Stimulated activated effector memory CD8-positive, alpha-beta T cell treated with anti-CD3 and anti-CD28 coated beads, Interleukin-12 subunit alpha, Interleukin-12 subunit beta, amount 100 ng/mL, for 72 hours (primary cell): ENCODE measurements at regions not wholly inside any gene's neighbourhood (a gene's known extent, or its start where the extent isn't known, plus 50 kb on each side); places are given as distances from the start of the nearest gene placed in this dataset.
A peak's percentile ranks its signal among the peaks of the same experiment; 100 is the strongest.

Source experiments
- ATAC-seq: fragments of 150-1000 bp; cut with Tn5 transposase; 2 replicates; pipeline ENCODE4 v1.10.0; 2021
- DNase-seq, 2 donors: peaks; one replicate each; pipeline ENCODE4 v3.0.0; 2021 to 2022; ENCODE audit warnings: low spot score in 2 of 2
- H3K27ac Mint-ChIP-seq: one replicate; pipeline ENCODE4 v1.8.0; 2022; ENCODE audit warnings: mild to moderate bottlenecking, mixed read lengths
- H3K36me3 Mint-ChIP-seq: one replicate; pipeline ENCODE4 v1.8.0; 2022; ENCODE audit warnings: mild to moderate bottlenecking, mixed read lengths
- H3K4me1 Mint-ChIP-seq: one replicate; pipeline ENCODE4 v1.8.0; 2022; ENCODE audit warnings: mixed read lengths
- H3K4me3 Mint-ChIP-seq: one replicate; pipeline ENCODE4 v1.8.0; 2022; ENCODE audit warnings: mild to moderate bottlenecking, mixed read lengths
- H3K9me3 Mint-ChIP-seq: one replicate; pipeline ENCODE4 v1.8.0; 2022; ENCODE audit warnings: mixed read lengths

GRCh38 chr2:6764968-6765723 lies 100.6 kb downstream of the CMPK2 start:
- H3K9me3 Mint-ChIP-seq: no peaks in the 10 kb centered on the region
- H3K4me1 Mint-ChIP-seq: no peaks in the 10 kb centered on the region
- H3K4me3 Mint-ChIP-seq: no peak overlapping the region
- H3K36me3 Mint-ChIP-seq: no peaks in the 10 kb centered on the region
- ATAC-seq (no peak), DNase-seq (no peak)
- no peak overlapping the region for H3K27ac Mint-ChIP-seq

GRCh38 chr2:6769346-6769745 lies 96.4 kb downstream of the CMPK2 start:
- DNase-seq (no peak), ATAC-seq (no peak)
- Mint-ChIP-seq H3K4me1 (peaks cover 7% of the 10 kb centered on the region), H3K27ac (no peak overlapping the region), H3K4me3 (no peak overlapping the region), H3K36me3 (no peaks in the 10 kb centered on the region), H3K9me3 (no peaks in the 10 kb centered on the region)

DNA sequence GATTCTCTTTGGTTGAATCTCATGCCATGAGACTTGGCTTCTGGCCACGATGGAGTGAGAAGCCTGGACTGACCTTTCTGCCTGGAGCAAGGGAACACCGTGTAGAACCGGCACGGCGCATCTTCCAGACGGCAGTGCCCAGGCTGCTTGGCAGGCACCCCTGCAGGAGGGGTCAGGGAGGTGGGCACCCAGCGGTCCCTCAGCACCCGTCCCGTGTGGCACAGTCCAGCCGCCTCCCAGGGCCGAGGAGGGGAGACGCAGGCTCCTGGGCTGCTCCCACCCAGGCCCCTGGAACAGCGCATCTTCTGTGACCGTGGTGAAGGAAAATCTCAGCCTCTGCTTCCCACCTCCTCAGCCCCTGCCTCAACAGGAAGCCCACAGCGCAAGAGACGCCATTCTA lies 95.7 kb downstream of the CMPK2 start:
- DNase-seq (no peak), ATAC-seq (no peak)
- no peak overlapping the region for H3K27ac Mint-ChIP-seq
- peaks cover 7% of the 10 kb centered on the region for H3K4me1 Mint-ChIP-seq
- no peaks in the 10 kb centered on the region for H3K36me3 Mint-ChIP-seq
- H3K4me3 Mint-ChIP-seq: no peak overlapping the region
- no peaks in the 10 kb centered on the region for H3K9me3 Mint-ChIP-seq

DNA sequence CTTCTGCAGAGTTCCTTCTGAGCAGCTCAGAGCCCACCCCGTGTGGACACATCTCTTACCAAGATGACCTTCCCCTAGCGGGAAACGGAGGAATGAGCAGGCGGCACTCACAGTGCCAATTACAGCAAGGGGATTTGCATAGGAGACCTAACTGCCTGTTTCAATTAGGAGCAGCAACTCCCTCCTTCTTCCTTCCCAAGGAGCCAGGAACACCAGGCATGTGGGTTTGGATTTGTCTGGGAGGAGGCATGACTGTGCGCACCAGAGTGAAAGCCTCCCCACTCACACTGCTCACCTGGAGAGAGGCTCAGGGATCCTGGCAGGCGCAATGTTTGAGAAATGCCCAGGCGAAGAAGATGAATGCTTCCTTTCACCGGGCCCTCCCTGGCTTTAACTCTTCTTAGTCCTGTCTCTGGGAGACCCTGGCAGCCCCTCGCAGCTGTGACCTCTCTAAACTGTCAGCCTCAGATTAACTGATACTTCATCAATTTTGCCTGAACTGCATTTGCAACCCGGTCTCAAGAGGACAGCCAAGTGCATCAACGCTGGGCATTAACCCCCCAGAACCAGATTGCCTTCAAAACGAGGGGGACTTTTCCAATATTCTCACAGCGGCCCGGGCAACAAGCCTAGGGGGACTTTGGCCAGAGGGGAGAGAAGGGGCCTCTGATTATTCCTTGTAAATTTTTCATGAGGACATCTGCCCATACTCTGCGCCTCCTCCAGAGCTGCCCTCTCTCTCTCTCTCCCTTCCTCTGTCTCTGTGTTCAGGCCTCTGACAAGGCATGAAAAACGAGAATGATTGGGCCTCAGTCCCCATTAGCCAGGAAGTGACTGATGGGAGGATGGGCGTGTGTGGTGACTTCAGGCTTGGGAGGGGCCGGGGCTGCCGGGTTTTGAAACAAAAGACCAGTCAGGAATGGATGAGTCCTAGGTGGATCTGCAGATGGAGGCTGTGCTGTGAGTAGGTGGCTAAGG lies 93.8 kb downstream of the CMPK2 start:
- DNase-seq (no peak), ATAC-seq (no peak)
- H3K4me1 Mint-ChIP-seq: peaks cover 7% of the 10 kb centered on the region

DNA sequence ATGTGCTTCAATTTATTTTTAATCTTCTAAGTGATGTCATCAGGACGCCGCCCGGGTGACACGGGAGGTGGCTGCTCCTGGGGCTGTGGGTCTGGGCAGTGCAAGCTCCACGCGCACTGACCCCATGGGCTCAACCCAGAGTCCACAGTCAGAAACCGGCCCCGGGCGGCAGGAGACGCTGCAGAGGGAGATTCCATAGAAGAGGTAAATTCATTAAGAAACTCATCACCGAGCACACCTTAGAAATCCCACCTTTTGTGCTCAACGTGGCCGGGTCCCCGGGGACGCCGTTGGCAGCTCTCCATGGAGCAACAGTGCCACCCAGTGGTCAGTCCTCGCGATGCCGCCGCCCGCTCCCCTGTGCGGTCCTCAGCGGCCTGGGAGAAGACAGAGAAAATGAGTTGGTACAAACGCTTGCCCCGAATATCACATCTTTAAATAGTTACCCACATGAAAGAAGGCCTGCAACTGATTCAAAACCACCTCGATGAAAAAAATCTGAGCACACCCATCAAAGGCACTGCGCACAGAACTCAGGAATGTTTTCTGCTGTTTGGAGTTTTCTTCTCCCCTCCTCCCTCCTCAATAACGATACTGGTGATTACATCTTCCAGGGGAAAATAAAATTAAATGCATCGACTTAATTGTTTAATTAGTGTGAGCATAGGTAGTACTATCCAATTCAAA lies 92.6 kb downstream of the CMPK2 start:
- Mint-ChIP-seq H3K27ac (no peak overlapping the region), H3K4me3 (peak overlapping the region; percentile 10), H3K9me3 (no peaks in the 10 kb centered on the region), H3K4me1 (peaks cover 7% of the 10 kb centered on the region), H3K36me3 (no peaks in the 10 kb centered on the region)
- ATAC-seq (peak; percentile 81), DNase-seq (peak; percentile 75 to 89)

More for the DNA sequence above, 93.8 kb downstream of the CMPK2 start:
- Mint-ChIP-seq H3K27ac (no peak overlapping the region), H3K9me3 (no peaks in the 10 kb centered on the region), H3K4me3 (no peak overlapping the region), H3K36me3 (no peaks in the 10 kb centered on the region)

DNA sequence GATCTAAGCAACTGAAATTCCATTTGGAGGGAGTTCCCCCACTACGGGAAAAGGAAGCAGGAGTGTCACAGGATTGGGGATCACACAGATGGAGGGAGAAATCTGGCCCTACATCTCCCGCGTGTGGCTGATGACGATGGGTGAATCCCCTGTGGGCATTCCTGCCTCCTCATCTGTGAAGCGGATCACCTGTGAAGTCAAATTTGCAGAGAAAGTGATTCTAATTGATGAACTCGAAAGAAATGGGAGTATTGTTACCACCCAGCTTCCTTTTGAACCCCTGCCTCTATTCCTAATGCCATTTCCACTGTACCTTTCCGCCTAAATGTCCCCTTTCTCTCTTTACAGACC lies 92.0 kb downstream of the CMPK2 start:
- ATAC-seq: no peak
- Mint-ChIP-seq H3K4me1 (peaks cover 7% of the 10 kb centered on the region), H3K4me3 (no peak overlapping the region)

GRCh38 chr2:6776125-6776524 lies 89.6 kb downstream of the CMPK2 start:
- Mint-ChIP-seq H3K36me3 (no peaks in the 10 kb centered on the region), H3K4me3 (no peak overlapping the region), H3K27ac (no peak overlapping the region), H3K4me1 (peaks cover 11% of the 10 kb centered on the region), H3K9me3 (no peaks in the 10 kb centered on the region)
- ATAC-seq (no peak), DNase-seq (no peak)

More for the DNA sequence above, 92.0 kb downstream of the CMPK2 start:
- DNase-seq: no peak
- no peaks in the 10 kb centered on the region for H3K9me3 Mint-ChIP-seq
- H3K27ac Mint-ChIP-seq: no peak overlapping the region
- H3K36me3 Mint-ChIP-seq: no peaks in the 10 kb centered on the region

- Mint-ChIP-seq H3K36me3 (no peaks in the 10 kb centered on the region), H3K9me3 (no peaks in the 10 kb centered on the region), H3K4me3 (no peak overlapping the region), H3K27ac (no peak overlapping the region), H3K4me1 (peaks cover 20% of the 10 kb centered on the region)
- no peak for ATAC-seq
- no peak for DNase-seq
Observed at GRCh38 chr2:6777626-6778025, 88.1 kb downstream of the CMPK2 start.

- Mint-ChIP-seq H3K27ac (no peak overlapping the region), H3K4me3 (no peak overlapping the region), H3K4me1 (peaks cover 13% of the 10 kb centered on the region), H3K9me3 (no peaks in the 10 kb centered on the region), H3K36me3 (no peaks in the 10 kb centered on the region)
- ATAC-seq (peak; percentile 8), DNase-seq (no peak)
Observed at GRCh38 chr2:6780765-6781274, 84.9 kb downstream of the CMPK2 start.

DNA sequence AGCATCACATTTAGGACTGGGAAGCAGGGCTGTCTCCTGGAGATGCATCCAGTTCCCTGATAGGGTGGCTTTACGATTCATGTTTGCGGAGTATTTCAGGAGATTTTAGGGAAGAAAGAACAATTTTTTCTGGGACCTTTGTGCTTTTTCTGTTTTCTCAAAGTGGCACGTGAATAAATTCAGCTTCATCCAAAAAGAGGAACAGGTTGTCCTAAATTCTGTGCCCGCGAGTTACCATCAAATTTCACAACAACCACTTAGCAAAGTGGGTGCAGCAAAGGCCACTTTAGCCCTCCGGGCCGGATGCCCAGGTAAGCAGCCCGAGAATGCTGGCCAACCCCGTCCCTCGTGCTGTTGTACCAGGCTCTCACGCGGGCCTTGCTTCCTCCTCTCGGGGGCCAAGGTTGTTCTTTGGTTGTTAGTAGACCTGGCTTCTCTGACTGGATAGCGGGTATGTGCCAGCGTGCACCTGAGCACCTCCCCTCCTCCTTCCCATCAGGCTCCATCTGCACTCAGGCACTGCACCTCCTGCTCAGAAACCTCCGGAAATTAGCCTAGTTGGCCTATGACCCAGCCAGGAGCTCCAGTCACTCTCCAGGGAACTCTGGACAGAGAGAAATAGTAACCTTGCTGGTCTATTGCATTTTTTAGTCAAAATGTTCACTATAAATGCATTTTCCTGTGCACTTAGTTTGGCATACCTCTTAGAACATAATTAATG lies 83.0 kb downstream of the CMPK2 start:
- ATAC-seq (no peak), DNase-seq (no peak)
- Mint-ChIP-seq H3K4me3 (no peak overlapping the region), H3K36me3 (no peaks in the 10 kb centered on the region), H3K4me1 (peaks cover 13% of the 10 kb centered on the region), H3K9me3 (no peaks in the 10 kb centered on the region), H3K27ac (no peak overlapping the region)

DNA sequence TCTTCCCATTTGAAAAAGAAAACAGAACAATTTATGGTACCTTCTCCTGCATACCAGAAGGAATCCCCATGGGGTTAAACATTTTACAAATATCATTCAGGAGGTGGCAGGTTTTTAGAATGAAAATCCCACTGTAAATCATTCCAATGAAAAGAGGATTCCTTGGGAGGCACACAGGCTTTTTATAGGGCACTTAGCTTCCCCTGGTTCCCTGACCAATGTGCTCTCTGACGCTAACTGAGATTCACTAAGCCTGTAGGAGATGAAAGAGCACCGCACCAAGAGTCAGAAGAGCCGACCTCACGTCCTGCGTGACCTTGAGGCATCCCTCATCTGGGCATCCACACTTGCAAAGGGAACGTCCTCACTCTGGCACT lies 82.5 kb downstream of the CMPK2 start:
- Mint-ChIP-seq H3K4me3 (no peak overlapping the region), H3K36me3 (no peaks in the 10 kb centered on the region), H3K9me3 (no peaks in the 10 kb centered on the region), H3K4me1 (peaks cover 13% of the 10 kb centered on the region), H3K27ac (no peak overlapping the region)
- no peak for ATAC-seq
- no peak for DNase-seq

DNA sequence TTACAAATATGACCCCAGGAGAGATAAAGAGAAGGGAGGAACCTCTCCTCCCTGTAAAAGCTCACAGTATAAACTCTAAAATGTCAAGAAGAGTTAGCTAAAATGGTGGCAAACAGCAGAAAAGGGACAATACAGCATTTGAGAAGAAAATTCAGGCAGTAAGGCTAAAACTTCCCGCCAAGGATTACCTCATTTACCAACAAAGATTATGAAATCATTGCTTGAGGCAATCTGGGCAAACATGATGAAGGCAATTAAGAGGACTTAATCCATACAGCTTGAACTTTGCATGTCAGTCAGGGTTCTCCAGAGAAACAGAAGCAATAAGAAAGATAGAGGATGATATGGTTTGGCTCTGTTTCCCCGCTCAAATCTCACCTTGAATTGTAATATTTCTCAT lies 81.4 kb downstream of the CMPK2 start:
- Mint-ChIP-seq H3K4me1 (peaks cover 13% of the 10 kb centered on the region), H3K36me3 (no peaks in the 10 kb centered on the region), H3K9me3 (no peaks in the 10 kb centered on the region), H3K27ac (no peak overlapping the region), H3K4me3 (no peak overlapping the region)
- ATAC-seq: no peak
- DNase-seq: no peak

GRCh38 chr2:6785493-6785892 lies 80.2 kb downstream of the CMPK2 start:
- H3K4me1 Mint-ChIP-seq: peaks cover 13% of the 10 kb centered on the region
- ATAC-seq (no peak), DNase-seq (no peak)
- no peaks in the 10 kb centered on the region for H3K9me3 Mint-ChIP-seq
- no peak overlapping the region for H3K4me3 Mint-ChIP-seq
- no peak overlapping the region for H3K27ac Mint-ChIP-seq
- no peaks in the 10 kb centered on the region for H3K36me3 Mint-ChIP-seq

DNA sequence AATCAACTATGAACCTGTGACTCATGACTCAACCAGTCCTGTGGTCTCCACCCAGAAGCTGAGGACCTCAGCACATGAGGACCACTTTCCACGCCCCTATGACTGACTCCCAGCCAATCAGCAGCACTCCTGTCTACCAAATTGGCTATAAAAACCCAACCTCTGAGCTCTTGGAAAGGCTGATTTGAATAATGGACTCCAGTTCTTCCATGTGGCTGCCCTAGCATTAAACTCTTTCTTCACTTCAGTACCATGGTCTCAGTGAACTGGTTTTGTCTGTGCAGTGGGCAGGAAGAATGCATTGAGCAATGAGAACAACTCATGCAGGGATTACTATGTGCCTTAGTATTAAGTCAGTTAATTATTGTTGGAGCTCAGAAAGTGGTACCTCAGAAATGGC lies 78.3 kb downstream of the CMPK2 start:
- DNase-seq (no peak), ATAC-seq (no peak)
- no peak overlapping the region for H3K27ac Mint-ChIP-seq
- H3K36me3 Mint-ChIP-seq: no peaks in the 10 kb centered on the region
- no peak overlapping the region for H3K4me3 Mint-ChIP-seq
- no peaks in the 10 kb centered on the region for H3K9me3 Mint-ChIP-seq
- no peaks in the 10 kb centered on the region for H3K4me1 Mint-ChIP-seq

DNA sequence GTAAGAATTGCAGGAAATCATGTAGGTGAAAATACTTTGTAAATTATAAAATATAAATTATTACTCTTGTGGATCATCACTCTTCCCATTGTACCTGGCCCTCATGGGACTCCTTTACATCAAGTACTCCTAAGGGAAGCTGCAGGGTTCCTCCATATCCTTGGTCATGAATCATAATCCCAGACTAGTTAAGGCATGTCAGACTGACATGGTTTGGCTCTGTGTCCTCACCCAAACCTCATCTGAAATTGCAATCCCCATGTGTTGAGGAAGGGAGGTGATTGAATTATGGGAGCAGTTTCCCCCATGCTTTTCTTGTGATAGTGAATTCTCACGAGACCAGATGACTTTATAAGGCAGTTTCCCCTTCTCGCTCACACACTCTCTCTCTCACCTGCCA lies 77.1 kb downstream of the CMPK2 start:
- H3K9me3 Mint-ChIP-seq: no peaks in the 10 kb centered on the region
- no peak for DNase-seq
- no peak overlapping the region for H3K27ac Mint-ChIP-seq
- H3K36me3 Mint-ChIP-seq: no peaks in the 10 kb centered on the region
- ATAC-seq: no peak
- H3K4me1 Mint-ChIP-seq: no peaks in the 10 kb centered on the region
- no peak overlapping the region for H3K4me3 Mint-ChIP-seq
